Pons (tissue), 1 donor: ENCODE measurements at regions not wholly inside any gene's neighbourhood (a gene's known extent, or its start where the extent isn't known, plus 50 kb on each side); places are given as distances from the start of the nearest gene placed in this dataset.
"Not testable (repeated sequence)": the region's sequence is repeated elsewhere in the genome, so short reads cannot be mapped to it uniquely, and the experiment has no call there.

Experiments used
- DNase-seq: peaks from one replicate; pipeline ENCODE4 v3.0.0-alpha.2; 2016; ENCODE audit warnings: low spot score

DNA sequence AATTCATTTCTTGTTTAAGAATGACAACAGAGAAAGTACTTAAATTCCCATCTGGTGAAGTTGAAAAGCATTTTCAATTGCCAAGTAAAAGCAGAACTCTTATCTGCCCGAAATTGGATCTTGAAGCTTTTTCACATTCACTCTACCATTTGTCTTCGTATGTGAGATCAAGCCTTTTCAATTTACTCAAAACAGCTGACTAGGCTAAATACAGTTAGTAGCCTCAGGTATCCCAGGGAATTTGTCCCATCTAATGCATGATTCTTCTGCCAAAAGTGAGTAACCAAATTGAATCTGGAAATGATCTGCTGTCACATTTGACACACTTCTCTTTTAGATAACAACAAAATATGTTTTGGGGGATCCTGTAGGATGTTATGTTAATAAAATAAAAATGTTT, 596.8 kb upstream of the HS3ST5 start:
- DNase-seq, result no peak

GRCh38 chr6:114936080-114936479, 593.3 kb upstream of the HS3ST5 start:
- DNase-seq, result no peak

DNA sequence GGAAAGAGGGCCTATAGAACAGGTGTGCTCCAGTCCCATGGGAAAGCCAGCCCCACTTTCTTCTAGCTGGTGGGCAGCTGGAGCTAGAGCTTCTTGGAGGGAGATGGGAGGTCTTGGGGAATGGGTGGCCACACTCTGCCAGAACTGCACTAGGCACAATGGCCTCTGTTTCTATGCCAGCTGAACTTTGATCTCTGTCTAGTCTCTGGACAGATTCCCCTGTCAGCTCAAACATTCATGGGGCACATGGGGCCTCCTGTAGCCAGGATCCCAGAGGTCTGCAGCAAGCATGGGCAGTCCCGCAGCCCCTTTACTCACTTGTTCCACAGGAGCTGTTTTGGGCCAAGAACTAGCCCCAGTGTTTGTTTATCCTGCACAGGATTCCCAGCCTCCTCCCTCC, 591.3 kb upstream of the HS3ST5 start:
- no peak for DNase-seq

DNA sequence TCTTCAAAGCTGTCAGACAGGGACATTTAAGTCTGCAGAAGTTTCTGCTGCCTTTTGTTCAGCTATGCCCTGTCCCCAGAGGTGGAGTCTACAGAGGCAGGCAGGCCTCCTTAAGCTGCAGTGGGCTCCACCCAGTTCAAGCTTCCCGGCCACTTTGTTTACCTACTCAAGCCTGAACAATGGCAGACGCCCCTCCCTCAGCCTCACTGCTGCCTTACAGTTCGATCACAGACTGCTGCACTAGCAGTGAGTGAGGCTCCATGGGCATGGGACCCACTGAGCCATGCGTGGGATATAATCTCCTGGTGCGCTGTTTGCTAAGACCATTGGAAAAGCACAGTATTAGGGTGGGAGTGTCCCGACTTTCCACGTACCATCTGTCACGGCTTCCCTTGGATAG, 585.9 kb upstream of the HS3ST5 start:
- not testable (repeated sequence) for DNase-seq

GRCh38 chr6:114906096-114906495, 563.3 kb upstream of the HS3ST5 start:
- DNase-seq, result no peak

DNA sequence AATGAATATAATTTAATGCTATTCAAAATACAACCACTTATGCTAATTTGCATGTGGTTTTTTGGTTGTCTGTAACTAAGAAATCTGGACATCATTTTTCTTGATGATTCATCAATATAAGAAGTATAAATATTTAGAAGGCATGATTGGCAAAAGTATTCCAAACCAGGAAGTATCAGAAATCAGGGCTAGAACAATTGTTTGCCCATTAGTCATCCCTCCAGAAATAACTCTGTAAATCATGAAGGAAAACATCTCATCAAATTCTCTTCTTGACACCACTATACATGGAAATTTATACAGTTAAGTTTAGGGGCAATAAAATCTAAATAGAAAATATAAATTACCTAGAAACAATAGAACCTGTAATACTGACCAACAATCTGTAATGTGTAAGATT, 554.7 kb upstream of the HS3ST5 start:
- no peak for DNase-seq

DNA sequence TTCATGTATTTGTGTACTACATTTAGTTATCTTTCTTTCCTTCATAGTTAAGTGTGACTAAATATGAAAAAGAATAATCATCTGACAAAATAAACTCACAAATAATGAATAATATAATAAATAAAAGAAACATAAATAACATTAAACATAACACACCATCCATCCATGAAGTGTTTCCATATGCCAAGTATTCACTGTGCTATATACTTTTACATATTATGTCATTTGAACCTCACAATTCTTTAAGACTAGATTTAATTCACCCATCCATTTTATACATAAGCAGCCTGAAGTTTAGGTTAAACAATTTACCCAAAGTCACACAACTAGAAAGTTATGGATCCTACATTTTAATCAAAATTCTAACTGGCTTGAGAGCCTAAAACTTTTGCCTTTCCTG, 549.4 kb upstream of the HS3ST5 start:
- DNase-seq, result no peak

GRCh38 chr6:114888241-114888640, 545.4 kb upstream of the HS3ST5 start:
- no peak for DNase-seq

- DNase-seq, result peak; percentile 4
Observed at GRCh38 chr6:114886670-114887436, 544.0 kb upstream of the HS3ST5 start.

GRCh38 chr6:114879693-114880092, 536.9 kb upstream of the HS3ST5 start:
- DNase-seq, result no peak

GRCh38 chr6:114878091-114878490, 535.3 kb upstream of the HS3ST5 start:
- no peak for DNase-seq

DNA sequence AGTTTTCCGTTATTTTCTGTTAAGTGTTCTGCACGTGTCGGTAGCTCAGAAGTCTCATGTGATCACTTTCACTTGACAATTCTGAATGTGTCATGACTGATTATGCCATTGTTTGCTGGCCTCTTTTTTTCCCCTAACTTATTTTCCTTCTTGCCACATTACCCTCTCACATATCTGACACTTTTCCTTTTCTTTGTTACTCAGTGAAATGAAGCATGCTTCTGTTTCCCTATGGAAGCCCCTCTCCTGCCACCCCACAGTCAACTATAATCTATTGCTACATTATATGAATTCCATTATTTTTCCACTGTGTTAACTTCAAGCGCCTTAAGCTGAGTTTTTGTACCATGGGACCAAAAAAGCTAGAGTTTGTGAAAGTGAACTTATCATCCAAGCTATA, 531.6 kb upstream of the HS3ST5 start:
- DNase-seq, result no peak

DNA sequence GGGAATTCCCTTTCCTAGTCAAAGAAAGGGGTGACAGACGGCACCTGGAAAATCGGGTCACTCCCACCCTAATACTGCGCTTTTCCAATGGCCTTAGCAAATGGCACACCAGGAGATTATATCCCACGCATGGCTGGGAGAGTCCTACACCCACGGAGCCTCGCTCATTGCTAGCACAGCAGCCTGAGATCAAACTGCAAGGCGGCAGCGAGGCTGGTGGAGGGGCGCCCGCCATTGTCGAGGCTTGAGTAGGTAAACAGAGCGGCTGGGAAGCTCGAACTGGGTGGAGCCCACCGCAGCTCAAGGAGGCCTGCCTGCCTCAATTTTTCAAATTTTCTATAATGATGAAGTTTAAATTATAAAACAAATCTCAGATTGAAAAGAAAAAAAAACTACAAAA, 522.7 kb upstream of the HS3ST5 start:
- DNase-seq, result not testable (repeated sequence)

DNA sequence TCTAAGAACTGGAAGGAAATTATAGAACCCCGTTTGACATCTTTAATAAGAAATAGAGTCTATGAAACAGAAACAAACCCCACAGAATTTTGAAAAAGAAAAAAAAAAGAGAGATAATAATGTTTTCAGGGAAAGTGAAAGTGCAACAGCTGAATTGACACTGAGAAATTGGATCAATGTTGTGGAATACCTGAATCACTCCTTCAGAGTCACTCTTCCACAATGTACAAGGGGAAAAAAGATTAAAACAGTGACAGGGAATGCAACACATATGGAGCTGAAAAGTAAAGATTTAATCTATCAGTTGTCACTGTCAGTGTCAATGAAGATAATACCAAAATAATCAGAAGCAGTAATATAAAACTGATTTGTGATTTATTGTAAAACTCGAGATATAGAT, 520.8 kb upstream of the HS3ST5 start:
- no peak for DNase-seq

DNA sequence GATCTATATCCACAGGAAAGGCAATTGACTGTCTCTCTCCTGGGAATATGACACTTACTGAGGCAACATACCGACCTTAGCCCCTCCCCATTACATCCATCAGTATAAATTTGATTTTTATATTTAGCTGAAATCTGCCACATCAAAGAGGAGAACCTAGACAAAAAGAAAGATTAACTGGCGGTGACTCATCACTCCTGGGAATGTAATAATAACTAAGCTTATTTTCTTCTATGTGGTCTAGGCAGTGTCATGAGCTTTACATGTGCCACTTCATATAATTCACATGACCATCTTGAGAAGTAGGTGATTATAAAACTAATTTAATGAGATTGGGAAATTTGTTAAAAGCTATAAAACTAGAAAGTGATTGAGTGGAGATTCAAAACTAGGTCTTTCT, 520.0 kb upstream of the HS3ST5 start:
- DNase-seq, result no peak

DNA sequence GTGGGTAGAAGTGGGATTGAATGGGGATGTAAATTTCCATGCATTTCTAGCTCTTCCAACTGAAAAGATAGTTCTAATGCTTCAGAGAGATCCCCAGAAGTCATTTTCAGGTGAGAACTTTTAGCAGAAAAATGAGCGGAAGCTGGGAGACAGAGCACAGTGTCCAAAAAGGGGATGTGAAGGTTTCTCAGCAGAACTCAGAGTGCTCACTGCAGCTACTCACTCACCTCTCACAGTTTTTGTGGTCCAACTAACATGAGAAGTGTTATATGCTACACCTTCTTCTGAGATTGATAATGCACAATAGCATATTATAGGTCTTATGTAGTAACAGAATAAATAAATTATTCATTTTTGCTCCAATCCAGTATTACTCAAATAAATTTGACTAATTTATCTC, 519.2 kb upstream of the HS3ST5 start:
- no peak for DNase-seq

DNA sequence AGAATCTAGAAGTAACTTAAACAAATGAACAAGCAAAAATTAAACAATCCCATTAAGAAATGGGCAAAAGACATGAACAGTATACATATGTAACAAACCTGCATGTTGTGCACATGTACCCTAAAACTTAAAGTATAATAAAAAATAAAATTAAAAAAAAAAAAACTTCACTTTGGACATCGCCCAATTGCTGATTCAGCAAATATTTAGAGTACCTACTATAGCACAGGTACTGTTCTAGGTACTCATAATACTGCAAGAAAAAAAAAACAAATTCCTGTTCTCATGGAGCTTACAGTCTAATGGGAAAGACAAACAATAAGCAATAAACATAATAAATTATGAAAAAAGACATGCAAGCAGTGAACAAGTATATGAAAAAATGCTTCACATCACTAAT, 501.5 kb upstream of the HS3ST5 start:
- DNase-seq, result no peak

GRCh38 chr6:114839019-114839418, 496.2 kb upstream of the HS3ST5 start:
- DNase-seq, result no peak

DNA sequence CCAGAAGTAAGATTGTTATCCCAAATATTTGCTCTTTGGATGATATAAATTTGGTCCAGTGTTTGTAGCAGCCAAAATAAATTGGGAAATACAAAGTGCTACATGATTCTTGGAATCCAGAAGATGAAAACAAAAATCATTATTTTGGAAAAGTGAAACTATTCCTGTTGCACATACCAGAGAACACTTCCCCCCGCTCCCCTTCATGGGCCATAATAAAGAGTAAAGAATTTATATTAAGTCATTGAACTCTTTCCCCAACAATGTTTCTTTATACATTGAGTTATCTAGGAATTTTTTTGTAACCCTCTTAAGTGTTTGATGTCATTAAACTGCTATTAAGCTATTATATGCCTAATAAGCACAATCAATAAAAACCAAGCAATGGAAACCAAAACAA, 490.4 kb upstream of the HS3ST5 start:
- no peak for DNase-seq

DNA sequence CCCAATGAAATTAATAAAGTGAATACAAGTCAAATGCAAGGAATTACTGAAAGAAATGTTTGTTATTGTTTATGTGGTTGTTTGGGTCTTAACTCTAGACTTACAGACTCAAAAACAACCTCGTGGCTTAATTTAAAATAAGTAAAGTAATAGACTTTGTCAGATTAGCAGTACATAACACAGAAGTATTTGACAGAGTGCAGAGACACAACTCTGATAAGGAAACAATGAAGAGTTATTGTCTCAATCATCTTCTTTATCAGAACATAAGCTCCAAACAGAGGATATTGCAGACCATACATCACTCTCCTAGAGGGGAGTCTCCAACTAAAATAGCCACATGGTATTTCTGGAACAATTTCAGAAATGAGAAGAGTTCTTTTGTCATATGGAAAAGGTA, 487.7 kb upstream of the HS3ST5 start:
- no peak for DNase-seq

DNA sequence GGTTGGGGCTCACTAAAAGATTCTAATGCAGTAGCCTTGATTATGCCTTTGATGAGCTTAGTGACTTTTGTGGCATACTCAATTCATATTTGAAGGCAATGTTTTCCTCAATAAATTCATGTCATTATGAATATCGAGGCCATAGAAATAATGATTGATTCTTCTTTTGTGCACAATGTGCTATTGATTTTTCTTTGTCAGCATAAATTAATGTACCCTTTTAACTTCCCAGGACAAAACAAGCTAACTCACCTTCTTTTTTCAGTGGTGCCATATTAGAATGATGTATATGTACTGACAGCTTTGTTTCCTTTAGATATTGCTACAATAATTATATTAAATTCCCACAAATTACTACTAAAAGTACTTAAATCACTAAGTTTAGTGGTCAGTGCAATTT, 484.3 kb upstream of the HS3ST5 start:
- DNase-seq, result no peak

DNA sequence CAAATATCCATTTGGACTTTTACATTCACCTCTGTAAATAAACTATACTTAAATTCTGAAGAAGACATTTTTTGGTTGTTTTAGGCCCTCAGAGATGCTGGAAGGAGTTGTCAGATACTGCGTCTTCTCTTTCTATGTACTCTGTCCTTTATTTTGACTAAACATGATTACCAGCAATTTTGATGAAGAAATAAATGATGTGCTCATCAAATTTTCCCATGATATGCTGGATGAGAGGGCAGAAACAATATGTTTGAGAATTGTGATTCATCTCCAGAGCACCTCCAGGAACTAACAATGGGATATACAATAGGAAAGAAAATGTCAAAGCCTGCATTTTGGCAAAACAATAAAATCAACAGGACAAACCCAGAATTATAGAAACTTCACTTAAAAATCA, 481.6 kb upstream of the HS3ST5 start:
- DNase-seq, result no peak

GRCh38 chr6:114816678-114817077, 473.9 kb upstream of the HS3ST5 start:
- no peak for DNase-seq

DNA sequence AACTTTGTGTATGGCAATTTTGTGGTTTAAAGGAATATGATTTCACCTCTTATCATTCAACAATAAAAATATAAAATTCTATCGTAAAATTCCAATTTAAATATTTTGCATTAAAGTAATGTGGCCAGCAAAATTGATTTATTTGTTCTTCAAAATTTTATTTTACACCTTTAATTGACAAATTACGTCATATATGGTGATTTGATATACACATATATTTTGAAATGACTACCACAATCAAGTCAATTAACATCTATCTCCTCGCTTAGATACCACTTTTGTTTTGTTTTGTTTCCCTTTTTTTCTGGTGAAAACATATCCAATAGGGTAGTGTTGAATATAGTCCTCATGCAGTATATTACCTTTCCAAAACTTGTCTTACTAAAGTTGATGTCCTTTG, 467.6 kb upstream of the HS3ST5 start:
- no peak for DNase-seq

DNA sequence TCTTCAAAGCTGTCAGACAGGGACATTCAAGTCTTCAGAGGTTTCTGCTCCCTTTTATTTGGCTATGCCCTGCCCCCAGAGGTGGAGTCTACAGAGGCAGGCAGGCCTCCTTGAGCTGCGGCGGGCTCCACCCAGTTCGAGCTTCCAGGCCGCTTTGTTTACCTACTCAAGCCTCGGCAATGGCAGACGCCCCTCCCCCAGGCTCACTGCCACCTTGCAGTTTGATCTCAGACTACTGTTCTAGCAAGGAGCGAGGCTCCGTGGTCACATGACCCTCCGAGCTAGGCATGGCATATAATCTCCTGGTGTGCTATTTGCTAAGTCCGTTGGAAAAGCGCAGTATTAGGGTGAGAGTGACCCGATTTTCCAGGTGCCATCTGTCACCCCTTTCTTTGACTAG, 462.6 kb upstream of the HS3ST5 start:
- DNase-seq, result not testable (repeated sequence)
